ENCODE measurements at regions not wholly inside any gene's neighbourhood (a gene's known extent, or its start where the extent isn't known, plus 50 kb on each side); places are given as distances from the start of the nearest gene placed in this dataset.

DNA sequence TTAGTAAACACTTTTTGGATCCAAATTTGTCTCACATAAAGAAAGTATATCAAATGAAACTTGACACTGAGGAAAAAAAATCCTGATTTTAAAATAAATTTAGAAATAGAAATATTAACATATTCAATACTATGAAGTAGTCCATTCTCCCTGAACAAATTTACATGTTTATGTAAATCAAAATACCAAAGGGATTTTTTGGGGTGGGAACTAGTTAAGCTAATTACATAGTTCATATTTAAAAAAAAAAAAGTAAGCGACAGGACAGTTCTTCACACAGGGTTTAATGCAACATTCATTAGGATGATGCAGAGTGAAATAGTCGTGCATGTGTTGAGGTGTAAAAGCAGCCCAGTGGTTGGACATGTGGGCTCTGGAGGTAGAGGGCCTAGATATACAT lies 433.5 kb upstream of the B3GALT2 start:
- H3K27ac ChIP-seq (ENCODE audit: low read depth, low read length): no peak overlapping the region
- no peaks in the 10 kb centered on the region for H3K27me3 ChIP-seq (ENCODE audit: control insufficient read depth in 3 of 3, insufficient read depth in 3 of 3, low read length in 3 of 3)
- H3K9ac ChIP-seq (ENCODE audit: low read depth in 1 of 3, low read length in 3 of 3): no peak overlapping the region
- no peaks in the 10 kb centered on the region for H3K9me3 ChIP-seq (ENCODE audit: control insufficient read depth in 3 of 3, low read length in 3 of 3)
- no peak overlapping the region for H3K4me3 ChIP-seq (ENCODE audit: low read length in 3 of 3)
- H3K36me3 ChIP-seq (ENCODE audit: control insufficient read depth in 3 of 3, insufficient read depth in 3 of 3, low read length in 3 of 3): no peaks in the 10 kb centered on the region
- no peaks in the 10 kb centered on the region for H3K4me1 ChIP-seq (ENCODE audit: control insufficient read depth in 3 of 3, insufficient read depth in 3 of 3, low read length in 3 of 3)

DNA sequence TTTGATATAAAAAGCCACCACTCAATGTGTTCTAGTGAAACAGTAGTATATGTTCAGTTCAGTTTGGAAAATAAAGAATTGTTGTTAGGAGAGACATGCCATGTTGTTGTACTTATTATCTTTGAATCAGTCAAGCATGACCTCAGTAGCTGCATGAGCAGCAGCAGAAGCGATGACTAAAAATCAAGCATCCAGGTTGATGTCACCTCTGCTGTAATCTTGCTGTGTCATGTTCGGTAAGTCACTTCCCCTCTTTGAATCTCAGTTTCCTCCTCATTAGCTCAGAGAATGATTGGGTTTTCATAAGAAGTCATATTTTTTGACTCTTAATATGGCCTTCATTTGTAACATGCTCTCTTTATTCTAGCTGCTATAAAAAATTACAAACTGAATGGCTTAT lies 428.4 kb upstream of the B3GALT2 start:
- Histone ChIP-seq H3K9me3 (ENCODE audit: control insufficient read depth in 3 of 3, low read length in 3 of 3) (no peaks in the 10 kb centered on the region), H3K9ac (ENCODE audit: low read depth in 1 of 3, low read length in 3 of 3) (no peak overlapping the region)

DNA sequence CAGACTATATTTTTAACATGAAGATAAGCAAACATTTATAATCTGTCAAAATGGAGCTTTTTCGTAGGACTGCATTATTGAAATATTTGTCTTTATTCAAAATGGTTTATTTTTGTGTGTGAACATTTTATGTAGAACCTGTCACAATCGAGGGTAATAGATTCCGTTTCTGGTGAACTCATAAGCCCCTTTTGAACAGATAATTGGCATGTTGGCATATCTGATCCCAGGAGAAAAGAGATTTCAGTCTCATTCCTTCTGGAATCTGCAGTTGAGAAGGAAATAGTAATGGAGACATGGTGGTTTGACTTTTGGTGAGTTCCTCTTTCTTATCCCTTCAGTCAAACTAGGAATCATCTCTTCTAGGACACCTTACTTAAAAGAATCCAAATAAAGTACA lies 427.9 kb upstream of the B3GALT2 start:
- Histone ChIP-seq H3K27ac (ENCODE audit: low read depth, low read length) (no peak overlapping the region), H3K4me1 (ENCODE audit: control insufficient read depth in 3 of 3, insufficient read depth in 3 of 3, low read length in 3 of 3) (no peaks in the 10 kb centered on the region), H3K9me3 (ENCODE audit: control insufficient read depth in 3 of 3, low read length in 3 of 3) (no peaks in the 10 kb centered on the region), H3K36me3 (ENCODE audit: control insufficient read depth in 3 of 3, insufficient read depth in 3 of 3, low read length in 3 of 3) (no peaks in the 10 kb centered on the region), H3K4me3 (ENCODE audit: low read length in 3 of 3) (no peak overlapping the region), H3K9ac (ENCODE audit: low read depth in 1 of 3, low read length in 3 of 3) (no peak overlapping the region), H3K27me3 (ENCODE audit: control insufficient read depth in 3 of 3, insufficient read depth in 3 of 3, low read length in 3 of 3) (no peaks in the 10 kb centered on the region)

More for the DNA sequence above, 428.4 kb upstream of the B3GALT2 start:
- Histone ChIP-seq H3K4me1 (ENCODE audit: control insufficient read depth in 3 of 3, insufficient read depth in 3 of 3, low read length in 3 of 3) (no peaks in the 10 kb centered on the region), H3K27ac (ENCODE audit: low read depth, low read length) (no peak overlapping the region), H3K36me3 (ENCODE audit: control insufficient read depth in 3 of 3, insufficient read depth in 3 of 3, low read length in 3 of 3) (no peaks in the 10 kb centered on the region), H3K4me3 (ENCODE audit: low read length in 3 of 3) (no peak overlapping the region), H3K27me3 (ENCODE audit: control insufficient read depth in 3 of 3, insufficient read depth in 3 of 3, low read length in 3 of 3) (no peaks in the 10 kb centered on the region)

DNA sequence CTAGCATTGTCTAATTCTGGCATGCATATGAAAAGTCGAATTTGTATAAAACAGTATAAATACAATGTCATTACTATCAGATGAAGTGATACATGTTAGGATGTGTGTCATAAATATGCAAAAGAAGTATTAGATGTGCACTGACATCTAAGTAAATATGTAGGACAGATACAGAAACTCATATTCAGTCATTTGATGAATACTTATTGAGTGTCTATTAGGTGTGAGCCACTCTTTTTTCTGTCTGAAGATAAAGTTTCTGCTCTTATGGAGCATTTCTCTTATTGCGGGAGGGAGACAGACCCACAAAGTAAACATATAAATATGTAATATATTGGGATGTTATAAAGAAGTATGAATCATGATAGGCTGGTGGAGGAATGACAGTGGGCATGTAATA lies 426.6 kb upstream of the B3GALT2 start:
- H3K27me3 ChIP-seq (ENCODE audit: control insufficient read depth in 3 of 3, insufficient read depth in 3 of 3, low read length in 3 of 3): no peaks in the 10 kb centered on the region

GRCh38 chr1:193609592-193609991 lies 423.2 kb upstream of the B3GALT2 start:
- Histone ChIP-seq H3K9me3 (ENCODE audit: control insufficient read depth in 3 of 3, low read length in 3 of 3) (no peaks in the 10 kb centered on the region), H3K27me3 (ENCODE audit: control insufficient read depth in 3 of 3, insufficient read depth in 3 of 3, low read length in 3 of 3) (no peaks in the 10 kb centered on the region), H3K4me3 (ENCODE audit: low read length in 3 of 3) (no peak overlapping the region), H3K36me3 (ENCODE audit: control insufficient read depth in 3 of 3, insufficient read depth in 3 of 3, low read length in 3 of 3) (no peaks in the 10 kb centered on the region), H3K27ac (ENCODE audit: low read depth, low read length) (no peak overlapping the region), H3K4me1 (ENCODE audit: control insufficient read depth in 3 of 3, insufficient read depth in 3 of 3, low read length in 3 of 3) (no peaks in the 10 kb centered on the region), H3K9ac (ENCODE audit: low read depth in 1 of 3, low read length in 3 of 3) (no peak overlapping the region)

More for the DNA sequence above, 426.6 kb upstream of the B3GALT2 start:
- Histone ChIP-seq H3K27ac (ENCODE audit: low read depth, low read length) (no peak overlapping the region), H3K9ac (ENCODE audit: low read depth in 1 of 3, low read length in 3 of 3) (no peak overlapping the region), H3K36me3 (ENCODE audit: control insufficient read depth in 3 of 3, insufficient read depth in 3 of 3, low read length in 3 of 3) (no peaks in the 10 kb centered on the region), H3K4me3 (ENCODE audit: low read length in 3 of 3) (no peak overlapping the region), H3K4me1 (ENCODE audit: control insufficient read depth in 3 of 3, insufficient read depth in 3 of 3, low read length in 3 of 3) (no peaks in the 10 kb centered on the region), H3K9me3 (ENCODE audit: control insufficient read depth in 3 of 3, low read length in 3 of 3) (no peaks in the 10 kb centered on the region)

GRCh38 chr1:193607787-193608186 lies 421.4 kb upstream of the B3GALT2 start:
- no peaks in the 10 kb centered on the region for H3K27me3 ChIP-seq (ENCODE audit: control insufficient read depth in 3 of 3, insufficient read depth in 3 of 3, low read length in 3 of 3)
- no peak overlapping the region for H3K9ac ChIP-seq (ENCODE audit: low read depth in 1 of 3, low read length in 3 of 3)
- no peak overlapping the region for H3K4me3 ChIP-seq (ENCODE audit: low read length in 3 of 3)
- no peaks in the 10 kb centered on the region for H3K4me1 ChIP-seq (ENCODE audit: control insufficient read depth in 3 of 3, insufficient read depth in 3 of 3, low read length in 3 of 3)
- H3K9me3 ChIP-seq (ENCODE audit: control insufficient read depth in 3 of 3, low read length in 3 of 3): no peaks in the 10 kb centered on the region
- no peak overlapping the region for H3K27ac ChIP-seq (ENCODE audit: low read depth, low read length)
- H3K36me3 ChIP-seq (ENCODE audit: control insufficient read depth in 3 of 3, insufficient read depth in 3 of 3, low read length in 3 of 3): no peaks in the 10 kb centered on the region

DNA sequence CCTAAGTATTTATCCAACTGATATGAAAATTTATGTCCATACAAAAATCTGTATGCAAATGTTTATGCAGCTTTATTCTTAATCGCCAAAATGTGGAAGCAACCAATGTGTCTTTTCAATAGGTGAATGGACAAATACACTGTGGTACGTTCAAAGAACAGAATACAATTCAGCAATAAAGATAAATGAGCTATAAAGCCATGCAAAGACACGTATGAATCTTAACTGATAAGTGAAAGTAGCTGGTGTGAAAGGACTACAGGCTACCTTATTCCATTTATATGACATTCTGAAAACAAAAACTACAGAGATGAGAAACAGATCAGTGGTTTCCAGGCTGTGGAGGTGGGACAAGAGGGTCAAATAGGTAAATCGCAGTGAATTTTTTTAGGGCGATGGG lies 419.6 kb upstream of the B3GALT2 start:
- Histone ChIP-seq H3K27me3 (ENCODE audit: control insufficient read depth in 3 of 3, insufficient read depth in 3 of 3, low read length in 3 of 3) (no peaks in the 10 kb centered on the region), H3K36me3 (ENCODE audit: control insufficient read depth in 3 of 3, insufficient read depth in 3 of 3, low read length in 3 of 3) (no peaks in the 10 kb centered on the region), H3K27ac (ENCODE audit: low read depth, low read length) (no peak overlapping the region), H3K4me3 (ENCODE audit: low read length in 3 of 3) (no peak overlapping the region), H3K9ac (ENCODE audit: low read depth in 1 of 3, low read length in 3 of 3) (no peak overlapping the region), H3K9me3 (ENCODE audit: control insufficient read depth in 3 of 3, low read length in 3 of 3) (no peaks in the 10 kb centered on the region), H3K4me1 (ENCODE audit: control insufficient read depth in 3 of 3, insufficient read depth in 3 of 3, low read length in 3 of 3) (no peaks in the 10 kb centered on the region)

DNA sequence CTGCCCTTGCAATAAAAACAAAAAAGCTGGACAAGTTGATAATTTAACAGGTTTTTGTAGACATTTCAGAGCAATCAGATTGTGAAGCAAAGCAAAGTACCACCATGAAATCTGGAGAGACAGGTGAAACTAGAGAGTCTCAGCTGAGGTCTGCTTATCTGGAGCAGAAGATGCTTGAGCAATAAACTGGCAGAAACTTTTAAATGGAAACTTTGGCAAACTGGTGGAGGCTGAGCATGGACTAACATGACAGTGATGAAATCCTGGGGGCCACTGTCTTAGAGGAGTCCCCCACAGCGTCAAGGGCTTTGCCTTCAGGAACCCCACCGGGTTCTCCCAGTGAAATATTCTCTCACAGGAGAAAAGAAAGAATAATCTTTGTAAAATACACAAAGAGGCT lies 416.3 kb upstream of the B3GALT2 start:
- Histone ChIP-seq H3K27me3 (ENCODE audit: control insufficient read depth in 3 of 3, insufficient read depth in 3 of 3, low read length in 3 of 3) (no peaks in the 10 kb centered on the region), H3K9me3 (ENCODE audit: control insufficient read depth in 3 of 3, low read length in 3 of 3) (no peaks in the 10 kb centered on the region), H3K4me1 (ENCODE audit: control insufficient read depth in 3 of 3, insufficient read depth in 3 of 3, low read length in 3 of 3) (no peaks in the 10 kb centered on the region), H3K36me3 (ENCODE audit: control insufficient read depth in 3 of 3, insufficient read depth in 3 of 3, low read length in 3 of 3) (no peaks in the 10 kb centered on the region), H3K4me3 (ENCODE audit: low read length in 3 of 3) (no peak overlapping the region), H3K9ac (ENCODE audit: low read depth in 1 of 3, low read length in 3 of 3) (no peak overlapping the region), H3K27ac (ENCODE audit: low read depth, low read length) (no peak overlapping the region)

DNA sequence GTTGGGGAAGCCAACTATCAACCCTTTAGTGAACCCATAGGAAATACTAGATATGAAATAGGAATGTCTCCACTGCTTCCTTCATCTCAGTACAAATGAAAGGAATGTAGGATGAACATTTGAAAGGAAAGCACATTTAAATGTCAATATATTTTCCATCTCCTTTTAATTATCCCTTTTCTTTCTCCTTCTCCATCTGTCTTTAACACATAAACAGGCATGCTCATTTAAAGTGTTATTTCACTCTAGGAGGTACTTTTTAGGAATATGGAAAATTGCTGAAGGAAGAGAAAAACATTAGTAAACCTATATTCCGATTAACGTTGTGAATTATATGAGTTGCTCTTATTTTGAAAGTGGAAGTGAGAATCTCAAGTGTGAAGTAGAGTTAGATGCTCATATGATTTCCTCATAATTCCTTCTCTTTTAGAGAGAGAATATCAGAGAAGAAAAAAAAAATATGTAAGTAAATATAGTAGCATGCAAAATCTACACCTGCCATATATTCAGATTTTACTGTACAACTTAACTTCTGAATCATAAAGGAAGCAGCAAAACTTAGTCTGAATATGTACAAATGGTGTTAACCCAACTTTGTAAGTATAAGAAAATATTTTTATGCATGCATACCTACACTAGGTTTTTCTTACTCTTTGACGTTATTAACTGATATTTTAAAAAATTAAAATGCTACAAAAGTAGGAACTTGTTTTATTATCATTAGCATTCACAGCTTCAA lies 406.9 kb upstream of the B3GALT2 start:
- Histone ChIP-seq H3K27ac (ENCODE audit: low read depth, low read length) (no peak overlapping the region), H3K36me3 (ENCODE audit: control insufficient read depth in 3 of 3, insufficient read depth in 3 of 3, low read length in 3 of 3) (no peaks in the 10 kb centered on the region), H3K27me3 (ENCODE audit: control insufficient read depth in 3 of 3, insufficient read depth in 3 of 3, low read length in 3 of 3) (no peaks in the 10 kb centered on the region), H3K4me1 (ENCODE audit: control insufficient read depth in 3 of 3, insufficient read depth in 3 of 3, low read length in 3 of 3) (peaks cover 0 to 11% (median 0%) of the 10 kb centered on the region in 3 donors), H3K9me3 (ENCODE audit: control insufficient read depth in 3 of 3, low read length in 3 of 3) (no peaks in the 10 kb centered on the region), H3K9ac (ENCODE audit: low read depth in 1 of 3, low read length in 3 of 3) (no peak overlapping the region), H3K4me3 (ENCODE audit: low read length in 3 of 3) (no peak overlapping the region)

DNA sequence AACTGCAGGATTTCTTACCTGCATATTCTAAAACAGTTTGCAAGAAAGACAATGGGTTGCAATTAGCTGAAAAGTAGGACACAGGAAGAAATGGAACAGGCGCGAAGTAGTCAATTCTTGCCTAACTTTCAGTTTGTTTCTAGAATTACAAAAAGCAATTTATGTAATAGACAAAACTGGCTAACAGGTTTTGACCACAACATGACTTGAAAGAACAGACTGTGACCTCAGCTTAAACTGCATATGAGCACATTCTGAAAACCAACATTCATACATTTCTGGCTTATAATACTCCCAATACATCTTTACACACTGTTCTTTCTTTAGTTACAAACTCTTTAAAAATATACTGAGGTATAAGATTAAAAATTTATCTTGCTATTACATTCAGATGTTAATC lies 405.9 kb upstream of the B3GALT2 start:
- no peak overlapping the region for H3K4me3 ChIP-seq (ENCODE audit: low read length in 3 of 3)
- peaks cover 0 to 12% (median 0%) of the 10 kb centered on the region in 3 donors for H3K4me1 ChIP-seq (ENCODE audit: control insufficient read depth in 3 of 3, insufficient read depth in 3 of 3, low read length in 3 of 3)
- H3K9ac ChIP-seq (ENCODE audit: low read depth in 1 of 3, low read length in 3 of 3): no peak overlapping the region
- H3K27ac ChIP-seq (ENCODE audit: low read depth, low read length): no peak overlapping the region
- H3K27me3 ChIP-seq (ENCODE audit: control insufficient read depth in 3 of 3, insufficient read depth in 3 of 3, low read length in 3 of 3): no peaks in the 10 kb centered on the region
- H3K36me3 ChIP-seq (ENCODE audit: control insufficient read depth in 3 of 3, insufficient read depth in 3 of 3, low read length in 3 of 3): no peaks in the 10 kb centered on the region
- H3K9me3 ChIP-seq (ENCODE audit: control insufficient read depth in 3 of 3, low read length in 3 of 3): no peaks in the 10 kb centered on the region
